HG02885 (cell line): ENCODE measurements at regions not wholly inside any gene's neighbourhood (a gene's known extent, or its start where the extent isn't known, plus 50 kb on each side); places are given as distances from the start of the nearest gene placed in this dataset.
"Not testable (repeated sequence)": the region's sequence is repeated elsewhere in the genome, so short reads cannot be mapped to it uniquely, and the experiment has no call there.

Experiments
- ATAC-seq: cut with Tn5 transposase; IDR thresholded peaks from one replicate; pipeline ENCODE4 v1.9.1; 2021; ENCODE audit warnings: mild to moderate bottlenecking; ENCODE audit not compliant: unreplicated experiment, poor library complexity

DNA sequence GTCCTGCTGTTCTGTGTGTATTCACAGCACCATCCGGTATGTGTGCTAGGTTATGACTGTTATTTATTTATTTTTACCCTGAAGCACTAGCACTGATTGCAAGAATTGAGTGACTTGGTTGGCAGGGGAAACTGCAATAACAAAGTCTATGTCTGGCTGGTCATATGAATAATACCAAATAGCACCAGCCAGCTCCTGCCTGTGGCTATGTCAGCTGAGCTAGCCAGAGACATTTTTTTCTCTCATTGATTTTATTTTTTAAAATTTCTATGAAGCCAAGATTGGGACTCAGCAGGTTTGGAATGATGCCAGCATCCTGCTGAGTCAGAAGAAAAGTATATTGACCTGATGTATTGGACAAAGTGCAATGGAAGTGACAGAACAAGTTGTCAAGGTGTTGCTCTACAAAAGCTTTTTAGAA, 188.5 kb upstream of the CDH2 start:
- ATAC-seq: no peak

DNA sequence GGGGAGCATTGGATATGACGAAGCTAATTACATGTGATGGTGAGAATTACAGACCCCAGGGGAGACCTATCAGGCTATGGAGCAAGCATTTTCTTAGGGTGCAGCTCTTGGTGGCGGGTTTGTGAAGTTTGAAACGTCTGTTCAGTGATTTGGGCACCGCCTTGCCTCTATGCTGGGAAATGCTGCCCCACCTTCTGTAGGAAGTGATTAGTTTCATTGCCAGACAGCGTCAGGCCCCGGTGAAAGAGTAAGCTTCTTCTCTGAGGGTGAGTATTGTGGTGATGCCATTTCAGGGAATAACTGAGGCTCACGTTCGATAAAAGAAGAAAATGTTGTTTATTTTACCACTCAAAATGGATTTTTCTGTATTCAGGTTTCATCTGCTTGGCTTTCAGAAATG, 186.2 kb upstream of the CDH2 start:
- ATAC-seq: no peak

DNA sequence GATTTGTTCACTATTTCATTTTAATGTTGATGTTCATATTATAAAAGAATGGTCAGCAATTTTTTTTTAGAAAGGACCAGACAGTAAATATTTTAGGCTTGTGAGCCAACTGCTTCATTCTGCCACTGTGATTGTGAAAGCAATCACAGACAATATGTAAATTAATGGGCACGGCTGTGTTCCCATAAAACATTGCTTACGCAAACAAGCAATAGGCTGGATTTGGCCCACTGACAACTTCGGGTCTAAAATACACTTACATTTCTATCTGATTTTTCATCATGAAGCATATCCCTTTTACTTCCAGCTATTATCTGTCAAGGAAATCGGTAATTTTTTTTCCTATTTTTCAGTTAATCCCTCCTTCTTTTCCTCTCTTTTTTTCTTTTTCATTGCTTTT, 182.2 kb upstream of the CDH2 start:
- ATAC-seq: no peak

DNA sequence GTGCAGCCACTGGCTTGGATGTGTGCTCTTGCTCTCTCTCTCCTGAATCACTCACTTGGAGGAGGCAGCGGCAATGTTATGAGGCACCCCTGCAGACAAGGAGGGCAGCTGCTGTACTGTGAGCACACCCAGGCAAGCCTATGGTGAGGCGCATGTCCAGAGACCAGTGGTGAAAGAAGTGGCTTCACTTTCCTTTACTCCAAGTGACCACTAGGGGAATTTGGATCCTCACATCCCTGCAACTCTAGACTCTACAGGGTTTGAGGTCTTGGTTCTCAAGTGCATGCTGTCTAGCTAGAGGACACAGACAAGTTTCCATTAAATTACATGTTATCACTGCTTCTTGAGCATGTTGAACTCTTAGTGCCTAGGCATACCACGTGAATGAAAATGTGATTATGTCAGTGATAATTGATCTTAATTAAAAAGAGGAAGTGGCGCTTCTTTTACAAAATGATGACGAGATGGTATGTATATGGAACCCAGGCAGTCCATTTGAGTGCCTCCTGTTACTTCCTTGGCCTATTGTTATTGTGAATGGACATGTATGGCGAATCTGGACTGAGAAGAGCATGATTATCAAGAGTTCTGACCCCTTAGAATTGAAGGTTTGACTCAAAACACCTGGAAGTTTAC, 181.0 kb upstream of the CDH2 start:
- no peak for ATAC-seq

DNA sequence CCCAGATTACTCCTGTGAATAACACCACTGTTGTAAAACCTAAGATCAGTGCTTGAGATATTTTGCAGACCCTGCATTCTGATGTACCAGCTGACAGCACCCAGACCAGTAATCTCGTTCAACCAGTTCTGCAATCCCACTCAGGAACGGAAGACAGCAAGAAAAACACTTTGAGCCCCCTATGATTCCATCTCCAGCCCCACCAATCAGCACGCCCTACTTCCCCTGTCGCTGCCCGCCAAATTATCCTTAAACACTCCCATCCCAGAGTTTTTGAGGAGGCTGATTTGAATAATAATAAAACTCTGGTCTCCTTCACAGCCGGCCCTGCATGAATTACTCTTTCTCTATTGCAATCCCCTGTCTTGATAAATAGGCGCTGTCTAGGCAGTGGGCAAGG, 173.9 kb upstream of the CDH2 start:
- no peak for ATAC-seq

DNA sequence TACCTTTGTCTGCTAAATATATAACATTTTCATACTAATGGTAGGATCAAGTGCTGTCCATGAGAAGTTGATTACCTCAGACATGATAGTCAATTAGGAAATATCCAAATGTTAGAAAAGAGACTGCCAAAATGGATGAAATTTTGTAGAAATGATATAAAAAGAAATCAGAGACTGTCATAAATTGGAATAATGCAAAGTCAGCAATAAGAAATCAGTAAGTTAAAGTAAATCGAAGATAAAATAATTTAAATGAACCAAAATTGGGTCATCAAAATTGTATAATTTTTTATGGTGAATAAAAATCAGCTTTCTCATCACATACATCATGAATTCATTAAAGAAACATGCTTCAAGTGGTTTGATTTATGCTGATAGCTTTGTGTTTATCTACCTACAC, 165.3 kb upstream of the CDH2 start:
- no peak for ATAC-seq

DNA sequence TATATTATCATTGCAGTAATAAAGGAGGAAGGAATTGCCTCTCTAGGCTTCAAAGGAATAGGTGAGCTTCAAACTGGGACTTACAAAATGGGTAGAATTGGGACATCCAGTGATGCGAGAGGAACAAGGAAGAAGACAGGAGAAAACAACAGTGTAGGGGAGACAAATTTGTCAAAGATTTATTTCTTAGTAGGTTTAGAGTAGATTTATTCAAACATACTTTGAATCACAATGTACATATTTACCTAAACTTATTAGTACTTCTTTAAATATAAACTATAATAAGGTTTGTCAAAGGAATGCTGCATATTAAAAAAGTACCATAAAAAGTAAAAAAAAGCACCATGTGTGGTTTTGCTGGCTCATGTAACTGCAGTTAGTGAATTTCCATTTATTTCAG, 161.4 kb upstream of the CDH2 start:
- no peak for ATAC-seq

DNA sequence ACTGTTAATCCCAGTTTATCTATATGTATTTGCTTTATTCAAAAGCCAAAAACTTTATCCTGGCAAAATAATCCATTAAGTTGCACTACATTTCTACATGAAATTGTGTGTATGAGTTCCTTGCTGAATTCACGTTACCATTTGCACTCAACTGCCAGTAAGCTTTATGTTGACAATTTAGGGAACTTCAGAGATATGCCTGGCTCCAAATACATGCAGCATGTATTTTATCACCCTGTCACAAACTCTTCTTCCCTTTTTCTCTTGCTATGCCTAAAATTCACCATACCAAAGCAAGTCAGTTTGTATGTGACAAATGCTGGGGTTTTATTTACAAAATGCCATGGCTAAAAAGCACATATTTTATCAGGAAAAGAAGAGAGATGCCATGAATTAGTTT, 157.6 kb upstream of the CDH2 start:
- no peak for ATAC-seq

DNA sequence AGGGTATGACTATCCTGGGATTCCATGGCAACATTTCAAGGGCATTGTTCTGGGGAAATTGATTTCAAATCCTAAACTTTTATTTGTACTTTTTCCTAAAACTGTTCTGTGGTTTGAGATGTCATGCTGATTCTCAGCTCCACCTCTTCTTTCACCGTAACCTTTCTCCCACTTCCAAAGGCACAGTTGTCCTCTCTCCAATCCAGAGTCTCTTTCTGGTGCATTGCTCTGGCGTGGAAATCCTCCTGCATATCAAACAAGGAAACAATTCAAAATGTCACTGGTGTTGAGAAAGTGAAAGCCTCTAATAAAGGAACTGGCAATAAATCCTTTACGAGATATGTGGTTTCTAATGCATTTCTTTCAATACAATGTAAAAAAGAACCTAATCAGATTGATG, 155.1 kb upstream of the CDH2 start:
- ATAC-seq: no peak

DNA sequence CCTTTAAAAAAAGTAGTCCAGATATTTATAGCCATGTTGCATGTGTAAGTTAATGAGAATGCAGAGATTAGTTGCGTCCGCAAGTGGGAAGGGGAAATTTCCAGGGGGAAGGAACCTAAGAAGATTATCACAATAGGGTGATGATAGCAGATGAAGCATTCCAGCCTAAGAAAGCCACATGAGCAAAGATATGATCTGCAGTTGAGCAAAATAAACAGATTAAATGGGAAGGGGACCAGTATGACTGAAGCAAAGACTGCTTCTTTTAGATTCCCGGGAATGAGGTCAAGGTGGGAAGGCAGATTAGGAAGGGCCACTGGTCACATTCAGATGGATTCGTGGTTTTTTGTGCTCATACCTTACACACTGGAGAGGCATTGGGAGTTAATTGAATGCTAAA, 154.6 kb upstream of the CDH2 start:
- no peak for ATAC-seq

DNA sequence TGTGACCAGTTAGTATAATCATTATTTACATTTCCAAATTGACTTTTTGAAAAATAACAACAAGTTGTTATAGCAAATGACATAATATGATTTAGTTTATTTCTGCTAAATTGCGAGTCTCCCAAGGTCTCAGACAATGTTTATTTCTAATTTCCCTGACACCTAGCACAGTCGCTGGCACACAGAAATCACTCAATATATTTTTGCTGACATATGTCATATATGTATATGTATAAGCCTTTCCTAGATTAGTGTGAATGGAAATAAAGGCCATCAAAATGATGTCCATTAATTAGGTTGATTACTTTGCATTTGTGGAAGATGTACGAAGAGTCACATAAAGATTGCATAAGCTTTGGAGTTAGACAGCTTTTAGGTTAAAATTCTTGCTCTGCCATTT, 136.7 kb upstream of the CDH2 start:
- no peak for ATAC-seq

DNA sequence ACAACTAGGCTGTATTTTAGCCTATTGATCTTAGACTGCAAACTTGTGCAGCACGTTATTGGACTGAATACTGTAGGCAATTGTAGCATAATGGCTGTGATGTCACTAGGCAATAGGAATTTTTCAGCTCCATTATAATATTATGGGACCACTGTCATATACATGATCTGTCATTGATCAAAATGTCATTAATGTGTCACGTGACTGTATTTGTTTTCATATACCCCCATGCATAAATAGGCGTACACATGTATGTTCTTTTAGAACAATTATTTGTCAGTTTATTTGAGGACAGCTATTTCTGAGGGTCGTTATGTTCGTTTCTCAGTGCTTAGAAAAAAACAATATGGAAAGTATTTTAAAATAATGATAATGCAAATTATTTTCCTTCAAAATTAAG, 111.9 kb upstream of the CDH2 start:
- no peak for ATAC-seq

DNA sequence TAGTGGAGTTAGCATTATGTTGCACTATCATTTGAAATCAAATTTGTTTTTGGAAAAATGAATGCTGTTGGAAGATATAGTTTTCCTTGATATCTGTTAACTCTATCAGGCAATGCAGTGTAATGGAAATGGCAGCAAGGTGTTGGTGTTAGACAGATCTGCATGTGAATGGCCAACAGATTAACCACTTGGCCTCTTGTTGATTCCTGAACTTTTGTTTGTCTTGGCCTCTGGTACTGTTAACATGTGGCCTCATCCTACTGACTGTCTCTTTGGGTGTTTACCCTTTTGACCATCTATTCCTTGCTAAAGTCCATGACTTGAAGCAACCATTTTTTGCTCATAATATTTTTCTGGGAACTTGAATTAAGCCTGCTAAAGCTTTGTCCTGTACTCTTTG, 110.2 kb upstream of the CDH2 start:
- ATAC-seq: no peak

DNA sequence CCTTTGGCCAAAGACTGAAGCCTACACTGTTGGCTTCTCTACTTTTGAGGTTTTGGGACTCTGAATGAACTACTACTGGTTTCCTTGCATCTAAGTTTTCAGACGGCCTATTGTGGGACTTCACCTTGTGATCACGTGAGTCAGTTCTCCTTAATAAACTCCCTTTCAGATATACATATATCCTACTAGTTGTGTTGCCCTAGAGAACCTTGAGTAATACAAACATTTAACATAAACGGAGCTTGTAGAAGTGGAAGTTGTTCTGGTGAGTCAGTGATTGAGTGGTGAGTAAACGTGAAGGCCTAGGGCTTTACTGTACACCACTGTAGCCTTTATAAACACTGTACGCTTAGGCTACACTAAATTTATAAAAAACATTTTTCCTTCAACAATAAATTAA, 107.2 kb upstream of the CDH2 start:
- no peak for ATAC-seq

DNA sequence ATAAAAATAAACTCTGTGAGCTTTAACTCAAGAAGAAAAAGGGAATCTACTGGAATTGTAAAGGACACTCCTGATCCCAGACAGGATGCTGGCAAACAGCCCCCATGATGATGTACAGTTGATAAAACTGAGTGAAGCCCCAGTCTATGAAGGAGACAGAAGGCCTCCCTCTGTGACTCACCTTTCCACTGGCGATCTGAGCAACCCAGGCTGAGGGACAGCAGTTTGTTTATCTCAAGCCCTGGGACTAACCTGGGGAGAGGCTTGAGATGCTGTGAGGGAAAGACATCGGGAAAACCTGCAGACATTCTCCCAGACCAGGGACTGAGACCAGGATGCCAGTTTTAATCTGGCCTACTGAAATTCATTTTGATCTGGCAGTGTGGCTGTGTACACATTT, 104.5 kb upstream of the CDH2 start:
- ATAC-seq: no peak

DNA sequence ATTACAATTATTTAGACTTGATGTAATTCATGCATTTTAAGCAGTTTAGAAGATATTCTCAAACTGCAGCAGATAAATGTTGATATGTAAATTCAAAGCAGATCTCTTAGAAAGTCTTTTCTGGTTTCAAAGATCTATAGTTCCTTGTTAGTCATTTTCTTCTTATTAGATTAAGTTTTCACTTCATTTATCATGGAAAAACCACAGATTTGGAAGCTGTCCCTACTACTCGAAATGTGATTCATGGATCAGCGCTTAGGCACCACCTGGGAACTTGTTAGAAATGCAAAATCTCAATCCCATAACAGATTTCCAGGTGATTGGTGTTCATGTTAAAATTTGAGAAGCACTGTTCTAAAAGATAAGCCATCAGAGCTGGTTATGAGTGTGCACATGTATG, 92.8 kb upstream of the CDH2 start:
- no peak for ATAC-seq

DNA sequence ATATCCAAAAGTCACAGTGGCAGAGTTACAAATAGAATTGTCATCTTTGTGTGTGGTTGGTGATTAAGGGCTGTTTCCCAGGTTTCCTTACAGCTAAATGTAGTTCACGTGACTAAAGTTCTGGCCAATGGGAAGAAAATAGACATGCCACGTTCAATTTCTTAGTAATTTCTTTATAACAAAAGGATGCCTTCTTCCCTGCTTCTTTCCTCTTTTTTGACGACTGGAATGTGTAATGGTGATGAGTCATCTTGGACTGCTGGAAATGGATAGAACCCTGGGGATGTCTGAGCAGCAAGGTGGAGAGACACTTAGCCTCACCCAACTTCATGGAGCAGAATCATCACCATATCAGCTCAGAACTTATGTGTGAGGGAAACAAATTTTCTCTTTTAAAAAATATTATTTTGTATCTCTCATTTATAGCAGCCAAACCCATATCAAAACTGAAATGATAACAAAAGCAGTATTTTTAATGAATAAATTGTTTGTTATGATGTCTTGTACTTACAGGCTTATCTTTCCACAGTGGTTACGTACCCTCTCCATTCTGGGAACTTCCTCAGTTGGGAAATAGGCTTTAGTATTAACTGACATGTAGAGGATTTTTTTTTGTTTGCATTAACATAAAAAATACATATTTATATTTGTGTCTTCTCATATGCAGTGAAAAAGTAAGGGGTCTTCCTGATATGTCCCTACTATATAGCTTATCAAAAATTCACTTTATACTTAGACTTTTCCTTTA, 91.1 kb upstream of the CDH2 start:
- ATAC-seq: no peak

DNA sequence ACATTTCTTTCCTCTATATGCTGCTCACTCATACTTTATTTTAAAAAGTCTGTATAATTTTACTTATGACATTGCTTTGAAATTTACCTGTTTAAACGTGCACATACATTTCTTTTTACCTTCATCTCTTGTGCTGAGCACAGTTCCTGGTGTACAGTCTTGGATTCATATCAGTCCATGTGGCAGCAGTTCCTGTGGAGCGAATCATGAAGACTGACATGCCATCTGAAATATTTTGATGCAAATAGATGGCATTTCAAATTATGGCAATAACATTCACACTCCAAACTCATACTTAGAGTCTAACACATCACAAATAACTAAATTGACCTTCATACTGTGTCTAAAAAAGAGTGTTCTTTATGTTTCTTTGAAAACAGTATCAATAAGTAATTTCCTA, 90.3 kb upstream of the CDH2 start:
- ATAC-seq: no peak

DNA sequence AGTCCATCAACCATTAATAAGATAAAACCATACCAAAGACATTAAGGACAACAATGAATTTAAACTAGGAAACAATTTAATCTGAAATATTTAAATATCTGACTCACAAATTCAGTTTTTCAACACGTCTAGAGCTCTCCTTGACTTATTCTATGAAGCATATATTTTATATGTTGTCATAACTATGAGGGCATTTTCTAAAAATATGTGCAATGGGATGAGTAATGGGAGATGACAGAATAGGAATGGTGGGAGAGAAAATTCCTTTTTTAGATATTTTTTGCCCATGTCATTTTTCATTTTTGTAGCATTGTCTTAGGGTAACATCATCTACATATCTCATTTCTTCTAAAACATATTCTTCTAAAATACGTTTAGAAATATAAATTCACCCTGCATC, 79.2 kb upstream of the CDH2 start:
- ATAC-seq: no peak

DNA sequence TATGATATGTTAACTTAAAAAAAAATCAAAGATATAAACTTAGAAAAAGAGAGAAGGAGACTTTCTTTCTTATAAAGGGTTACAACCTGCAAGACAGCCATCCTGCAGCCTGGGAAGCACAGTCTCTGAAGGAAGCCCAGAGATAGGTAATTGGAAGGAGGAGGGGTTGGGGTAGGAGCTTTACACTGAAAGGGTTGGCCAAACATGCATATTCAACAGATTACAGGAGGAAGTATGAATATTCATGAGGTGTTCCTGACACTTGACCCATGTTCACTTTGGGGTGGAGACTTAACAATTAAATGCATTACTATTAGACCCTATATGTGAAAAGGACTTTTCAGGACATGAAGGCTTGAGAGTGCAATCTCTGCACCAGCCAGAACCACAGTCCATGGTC, 71.7 kb upstream of the CDH2 start:
- ATAC-seq: no peak

DNA sequence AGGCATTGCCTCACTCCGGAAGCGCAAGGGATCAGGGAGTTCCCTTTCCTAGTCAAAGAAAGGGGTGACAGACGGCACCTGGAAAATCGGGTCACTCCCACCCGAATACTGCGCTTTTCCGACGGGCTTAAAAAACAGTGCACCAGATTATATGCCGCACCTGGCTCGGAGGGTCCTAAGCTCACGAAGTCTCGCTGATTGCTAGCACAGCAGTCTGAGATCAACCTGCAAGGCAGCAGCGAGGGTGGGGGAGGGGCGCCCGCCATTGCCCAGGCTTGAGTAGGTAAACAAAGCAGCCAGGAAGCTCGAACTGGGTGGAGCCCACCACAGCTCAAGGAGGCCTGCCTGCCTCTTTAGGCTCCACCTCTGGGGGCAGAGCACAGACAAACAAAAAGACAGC, 63.7 kb upstream of the CDH2 start:
- not testable (repeated sequence) for ATAC-seq

DNA sequence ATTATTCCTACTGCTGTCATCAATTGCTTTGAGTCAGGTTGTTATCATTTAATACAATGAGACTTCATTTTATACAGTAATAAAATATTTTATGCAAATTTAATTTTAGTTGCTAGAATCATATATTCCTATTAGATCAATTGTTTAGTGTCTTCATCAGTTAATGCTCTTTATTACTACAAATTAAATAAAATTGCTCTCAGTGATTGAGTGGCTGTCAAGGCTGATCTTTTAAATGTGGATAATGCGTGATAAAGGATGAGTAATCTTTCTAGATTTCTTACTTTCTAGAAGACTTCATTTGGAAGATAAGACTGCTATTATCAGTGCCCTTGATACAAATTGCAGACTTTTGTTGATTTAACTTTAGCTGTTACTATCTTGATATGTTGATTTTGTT, 59.6 kb upstream of the CDH2 start:
- no peak for ATAC-seq
